ENCODE measurements at regions not wholly inside any gene's neighbourhood (a gene's known extent, or its start where the extent isn't known, plus 50 kb on each side); places are given as distances from the start of the nearest gene placed in this dataset.
"Not testable (repeated sequence)": the region's sequence is repeated elsewhere in the genome, so short reads cannot be mapped to it uniquely, and the experiment has no call there.

DNA sequence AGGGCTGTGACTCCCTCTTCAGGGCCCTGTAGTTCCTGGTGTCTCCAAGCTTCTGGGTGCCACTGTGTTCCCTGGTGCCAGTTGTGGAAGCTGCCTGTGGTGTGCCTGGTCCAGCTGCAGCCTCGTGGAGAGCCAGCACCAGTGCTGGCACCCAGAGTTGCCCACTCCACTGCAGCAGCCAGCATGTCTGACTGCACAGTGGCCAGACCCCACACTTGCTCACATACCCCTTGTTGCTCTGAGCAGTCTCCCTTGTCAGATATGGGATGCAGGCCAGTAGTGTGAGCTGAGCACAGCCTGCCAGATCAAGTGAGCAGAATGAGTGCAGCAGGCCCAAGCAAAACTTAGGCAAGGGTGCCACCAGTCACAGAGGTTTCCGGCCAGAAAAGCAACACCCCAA lies 108.6 kb downstream of the ZMAT1 start:
- no peaks in the 10 kb centered on the region for H3K27me3 Mint-ChIP-seq
- TF ChIP-seq, protein P1, sequence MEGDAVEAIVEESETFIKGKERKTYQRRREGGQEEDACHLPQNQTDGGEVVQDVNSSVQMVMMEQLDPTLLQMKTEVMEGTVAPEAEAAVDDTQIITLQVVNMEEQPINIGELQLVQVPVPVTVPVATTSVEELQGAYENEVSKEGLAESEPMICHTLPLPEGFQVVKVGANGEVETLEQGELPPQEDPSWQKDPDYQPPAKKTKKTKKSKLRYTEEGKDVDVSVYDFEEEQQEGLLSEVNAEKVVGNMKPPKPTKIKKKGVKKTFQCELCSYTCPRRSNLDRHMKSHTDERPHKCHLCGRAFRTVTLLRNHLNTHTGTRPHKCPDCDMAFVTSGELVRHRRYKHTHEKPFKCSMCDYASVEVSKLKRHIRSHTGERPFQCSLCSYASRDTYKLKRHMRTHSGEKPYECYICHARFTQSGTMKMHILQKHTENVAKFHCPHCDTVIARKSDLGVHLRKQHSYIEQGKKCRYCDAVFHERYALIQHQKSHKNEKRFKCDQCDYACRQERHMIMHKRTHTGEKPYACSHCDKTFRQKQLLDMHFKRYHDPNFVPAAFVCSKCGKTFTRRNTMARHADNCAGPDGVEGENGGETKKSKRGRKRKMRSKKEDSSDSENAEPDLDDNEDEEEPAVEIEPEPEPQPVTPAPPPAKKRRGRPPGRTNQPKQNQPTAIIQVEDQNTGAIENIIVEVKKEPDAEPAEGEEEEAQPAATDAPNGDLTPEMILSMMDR (IDR thresholded peaks at IDR 0.05; ENCODE audit: unreplicated experiment), result no peak
- H3K27ac Mint-ChIP-seq, result no peak overlapping the region
- H3K4me3 Mint-ChIP-seq (ENCODE audit: low read depth), result no peak overlapping the region
- no peak for DNase-seq (ENCODE audit: low spot score, unreplicated experiment)
- no peaks in the 10 kb centered on the region for H3K4me1 Mint-ChIP-seq (ENCODE audit: low read depth)
- no peaks in the 10 kb centered on the region for H3K36me3 Mint-ChIP-seq (ENCODE audit: insufficient read depth)
- peaks cover 25% of the 10 kb centered on the region for H3K9me3 Mint-ChIP-seq (ENCODE audit: low read depth)

DNA sequence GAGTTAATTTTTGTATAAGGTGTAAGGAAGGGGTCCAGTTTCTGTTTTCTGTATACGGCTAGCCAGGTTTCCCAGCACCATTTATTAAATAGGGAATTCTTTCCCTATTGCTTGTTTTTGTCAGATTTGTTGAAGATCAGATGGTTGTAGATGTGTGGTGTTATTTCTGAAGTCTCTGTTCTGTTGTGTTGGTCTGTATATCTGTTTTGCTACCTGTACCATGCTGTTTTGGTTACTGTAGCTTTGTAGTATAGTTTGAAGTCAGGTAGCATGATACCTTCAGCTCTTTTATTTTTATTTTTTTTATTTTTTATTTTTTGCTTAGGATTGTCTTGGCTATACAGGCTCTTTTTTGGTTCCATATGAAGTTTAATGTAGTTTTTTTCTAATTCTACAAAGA lies 114.1 kb downstream of the ZMAT1 start:
- not testable (repeated sequence) for DNase-seq (ENCODE audit: low spot score, unreplicated experiment); H3K27ac Mint-ChIP-seq

DNA sequence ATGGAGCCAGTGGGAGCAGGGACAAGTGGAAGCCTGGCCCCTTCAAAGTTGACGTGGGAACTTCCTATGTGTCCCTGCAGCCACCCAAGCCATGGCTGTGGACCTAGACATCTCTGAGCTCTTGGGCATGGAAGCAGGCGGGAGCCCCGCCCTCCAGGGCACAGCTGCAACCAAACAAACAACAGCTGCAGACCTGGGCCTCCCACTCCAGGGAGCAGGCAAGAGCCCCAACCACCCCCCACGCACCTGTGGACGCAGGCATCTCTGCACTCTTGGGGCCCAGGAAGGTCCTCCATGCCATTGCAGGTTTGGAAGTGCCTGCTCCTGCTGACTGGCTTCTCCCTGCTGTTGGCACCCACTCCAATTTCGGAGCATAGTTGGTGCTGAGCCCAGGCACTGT lies 118.6 kb downstream of the ZMAT1 start:
- peaks cover 27% of the 10 kb centered on the region for H3K9me3 Mint-ChIP-seq (ENCODE audit: low read depth)

More for the DNA sequence above, 114.1 kb downstream of the ZMAT1 start:
- peaks cover 33% of the 10 kb centered on the region for H3K9me3 Mint-ChIP-seq (ENCODE audit: low read depth)
- not testable (repeated sequence) for H3K4me1 Mint-ChIP-seq (ENCODE audit: low read depth); H3K4me3 Mint-ChIP-seq (ENCODE audit: low read depth); H3K27me3 Mint-ChIP-seq; H3K36me3 Mint-ChIP-seq (ENCODE audit: insufficient read depth)

DNA sequence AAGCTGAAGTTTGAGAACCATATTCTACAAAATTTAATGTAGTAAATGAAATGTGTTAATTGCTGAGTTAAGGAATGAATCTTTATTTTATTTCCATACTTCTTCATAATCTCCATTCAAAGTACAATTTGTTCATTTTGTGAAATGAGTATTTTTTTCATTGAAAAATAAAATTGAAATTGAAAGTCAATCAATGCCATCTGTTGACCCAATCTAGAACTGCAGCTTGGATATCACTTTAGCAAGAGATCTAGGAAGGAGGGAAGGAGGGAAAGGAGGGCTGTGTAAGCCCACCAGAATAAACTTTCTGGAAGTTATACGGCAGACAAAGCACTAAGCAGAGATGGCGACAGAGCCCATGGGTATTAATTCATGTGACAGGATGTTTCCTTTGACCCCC lies 128.4 kb downstream of the ZMAT1 start:
- TF ChIP-seq, protein P1 (IDR thresholded peaks at IDR 0.05; ENCODE audit: unreplicated experiment), result peak; percentile 50
- Mint-ChIP-seq H3K36me3 (ENCODE audit: insufficient read depth) (no peaks in the 10 kb centered on the region), H3K4me3 (ENCODE audit: low read depth) (no peak overlapping the region), H3K27ac (no peak overlapping the region), H3K9me3 (ENCODE audit: low read depth) (peaks cover 17% of the 10 kb centered on the region), H3K4me1 (ENCODE audit: low read depth) (no peaks in the 10 kb centered on the region), H3K27me3 (no peaks in the 10 kb centered on the region)
- DNase-seq (ENCODE audit: low spot score, unreplicated experiment), result no peak

More for the DNA sequence above, 118.6 kb downstream of the ZMAT1 start:
- H3K4me3 Mint-ChIP-seq (ENCODE audit: low read depth), result no peak overlapping the region
- no peak overlapping the region for H3K27ac Mint-ChIP-seq
- H3K36me3 Mint-ChIP-seq (ENCODE audit: insufficient read depth), result no peaks in the 10 kb centered on the region
- DNase-seq (ENCODE audit: low spot score, unreplicated experiment), result no peak
- TF ChIP-seq, protein P1 (IDR thresholded peaks at IDR 0.05; ENCODE audit: unreplicated experiment), result no peak
- no peaks in the 10 kb centered on the region for H3K4me1 Mint-ChIP-seq (ENCODE audit: low read depth)
- no peaks in the 10 kb centered on the region for H3K27me3 Mint-ChIP-seq

DNA sequence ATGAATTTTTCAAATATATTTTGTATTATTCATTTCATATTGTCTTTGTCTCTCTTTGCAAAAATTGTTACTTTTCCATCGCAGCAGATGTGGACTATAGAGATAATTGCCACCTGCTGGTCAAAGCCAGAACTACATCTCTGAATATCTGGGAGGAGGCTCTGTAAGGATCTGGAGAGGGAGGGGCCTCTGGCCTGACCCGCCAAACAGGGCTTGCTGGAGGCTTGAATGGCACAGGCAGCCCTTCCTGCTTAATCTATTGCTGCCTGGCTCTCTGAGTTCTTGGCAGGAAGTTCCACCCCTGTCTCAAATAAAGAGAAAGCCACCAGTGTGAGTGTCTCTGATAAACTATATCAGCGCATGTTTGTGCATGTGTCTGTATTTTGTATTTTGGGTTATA lies 132.4 kb downstream of the ZMAT1 start:
- H3K4me3 Mint-ChIP-seq (ENCODE audit: low read depth), result peak overlapping the region; percentile 31
- H3K4me1 Mint-ChIP-seq (ENCODE audit: low read depth), result no peaks in the 10 kb centered on the region
- peak; percentile 60 for DNase-seq (ENCODE audit: low spot score, unreplicated experiment)
- peaks cover 15% of the 10 kb centered on the region for H3K9me3 Mint-ChIP-seq (ENCODE audit: low read depth)
- no peaks in the 10 kb centered on the region for H3K36me3 Mint-ChIP-seq (ENCODE audit: insufficient read depth)
- TF ChIP-seq, protein P1 (IDR thresholded peaks at IDR 0.05; ENCODE audit: unreplicated experiment), result peak; percentile 70
- no peaks in the 10 kb centered on the region for H3K27me3 Mint-ChIP-seq
- H3K27ac Mint-ChIP-seq, result no peak overlapping the region

DNA sequence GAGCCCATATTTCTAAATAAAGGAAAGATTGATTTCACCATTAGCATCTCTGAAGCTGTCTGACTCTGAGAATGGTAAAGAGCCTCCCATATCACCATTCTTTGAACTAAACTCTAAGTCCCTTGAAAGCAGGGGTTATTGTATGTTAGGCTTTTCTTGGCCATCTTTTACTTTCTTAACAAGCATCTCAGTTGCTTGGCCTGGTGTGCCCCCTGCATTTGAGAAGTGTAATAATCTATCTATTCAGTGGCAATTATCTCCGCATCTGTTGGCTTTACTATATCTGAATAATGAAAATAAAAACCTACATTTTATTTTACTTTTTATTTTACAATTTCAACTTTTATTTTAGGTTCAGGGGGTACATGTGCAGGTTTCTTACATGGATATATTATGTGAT lies 128.3 kb upstream of the ARMCX2 start:
- Mint-ChIP-seq H3K4me3 (ENCODE audit: low read depth) (no peak overlapping the region), H3K36me3 (ENCODE audit: insufficient read depth) (no peaks in the 10 kb centered on the region), H3K27me3 (no peaks in the 10 kb centered on the region), H3K27ac (no peak overlapping the region), H3K4me1 (ENCODE audit: low read depth) (no peaks in the 10 kb centered on the region), H3K9me3 (ENCODE audit: low read depth) (peaks cover 26% of the 10 kb centered on the region)
- no peak for DNase-seq (ENCODE audit: low spot score, unreplicated experiment)
- TF ChIP-seq, protein P1 (IDR thresholded peaks at IDR 0.05; ENCODE audit: unreplicated experiment), result no peak

Data from progenitor cell of endocrine pancreas (in vitro differentiated cells).